ENCODE measurements at regions not wholly inside any gene's neighbourhood (a gene's known extent, or its start where the extent isn't known, plus 50 kb on each side); places are given as distances from the start of the nearest gene placed in this dataset.

DNA sequence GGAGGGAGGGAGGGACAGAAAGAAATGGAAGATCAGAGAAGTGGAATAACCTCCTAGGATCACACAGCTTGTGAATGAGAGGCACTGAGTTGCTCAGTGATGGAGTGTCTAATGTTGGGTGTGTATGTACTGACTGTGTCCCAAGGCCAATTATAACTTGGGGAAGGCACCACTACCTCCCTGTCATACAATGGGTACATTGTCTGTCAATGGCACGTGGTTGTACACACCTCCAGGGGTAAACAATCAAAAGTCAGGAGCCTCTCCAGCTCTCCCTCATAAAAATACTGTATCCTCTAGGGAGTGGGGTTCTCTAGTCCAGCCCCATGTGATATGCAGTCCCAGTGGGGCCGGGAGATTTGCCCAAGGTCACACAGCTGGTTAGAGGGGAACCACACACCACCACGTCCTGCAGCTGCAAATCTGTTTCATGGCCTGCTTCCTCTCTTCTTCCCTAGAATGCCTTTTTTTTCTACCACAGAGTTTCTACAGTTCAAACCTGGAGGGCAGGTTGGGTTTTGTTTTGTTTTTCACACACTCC lies 112.5 kb downstream of the SNX5 start (continued):
- TF ChIP-seq, protein P1, sequence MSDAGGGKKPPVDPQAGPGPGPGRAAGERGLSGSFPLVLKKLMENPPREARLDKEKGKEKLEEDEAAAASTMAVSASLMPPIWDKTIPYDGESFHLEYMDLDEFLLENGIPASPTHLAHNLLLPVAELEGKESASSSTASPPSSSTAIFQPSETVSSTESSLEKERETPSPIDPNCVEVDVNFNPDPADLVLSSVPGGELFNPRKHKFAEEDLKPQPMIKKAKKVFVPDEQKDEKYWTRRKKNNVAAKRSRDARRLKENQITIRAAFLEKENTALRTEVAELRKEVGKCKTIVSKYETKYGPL (CRISPR knock-in tag; IDR thresholded peaks at IDR 0.05): no peak
- TF ChIP-seq, protein P2, sequence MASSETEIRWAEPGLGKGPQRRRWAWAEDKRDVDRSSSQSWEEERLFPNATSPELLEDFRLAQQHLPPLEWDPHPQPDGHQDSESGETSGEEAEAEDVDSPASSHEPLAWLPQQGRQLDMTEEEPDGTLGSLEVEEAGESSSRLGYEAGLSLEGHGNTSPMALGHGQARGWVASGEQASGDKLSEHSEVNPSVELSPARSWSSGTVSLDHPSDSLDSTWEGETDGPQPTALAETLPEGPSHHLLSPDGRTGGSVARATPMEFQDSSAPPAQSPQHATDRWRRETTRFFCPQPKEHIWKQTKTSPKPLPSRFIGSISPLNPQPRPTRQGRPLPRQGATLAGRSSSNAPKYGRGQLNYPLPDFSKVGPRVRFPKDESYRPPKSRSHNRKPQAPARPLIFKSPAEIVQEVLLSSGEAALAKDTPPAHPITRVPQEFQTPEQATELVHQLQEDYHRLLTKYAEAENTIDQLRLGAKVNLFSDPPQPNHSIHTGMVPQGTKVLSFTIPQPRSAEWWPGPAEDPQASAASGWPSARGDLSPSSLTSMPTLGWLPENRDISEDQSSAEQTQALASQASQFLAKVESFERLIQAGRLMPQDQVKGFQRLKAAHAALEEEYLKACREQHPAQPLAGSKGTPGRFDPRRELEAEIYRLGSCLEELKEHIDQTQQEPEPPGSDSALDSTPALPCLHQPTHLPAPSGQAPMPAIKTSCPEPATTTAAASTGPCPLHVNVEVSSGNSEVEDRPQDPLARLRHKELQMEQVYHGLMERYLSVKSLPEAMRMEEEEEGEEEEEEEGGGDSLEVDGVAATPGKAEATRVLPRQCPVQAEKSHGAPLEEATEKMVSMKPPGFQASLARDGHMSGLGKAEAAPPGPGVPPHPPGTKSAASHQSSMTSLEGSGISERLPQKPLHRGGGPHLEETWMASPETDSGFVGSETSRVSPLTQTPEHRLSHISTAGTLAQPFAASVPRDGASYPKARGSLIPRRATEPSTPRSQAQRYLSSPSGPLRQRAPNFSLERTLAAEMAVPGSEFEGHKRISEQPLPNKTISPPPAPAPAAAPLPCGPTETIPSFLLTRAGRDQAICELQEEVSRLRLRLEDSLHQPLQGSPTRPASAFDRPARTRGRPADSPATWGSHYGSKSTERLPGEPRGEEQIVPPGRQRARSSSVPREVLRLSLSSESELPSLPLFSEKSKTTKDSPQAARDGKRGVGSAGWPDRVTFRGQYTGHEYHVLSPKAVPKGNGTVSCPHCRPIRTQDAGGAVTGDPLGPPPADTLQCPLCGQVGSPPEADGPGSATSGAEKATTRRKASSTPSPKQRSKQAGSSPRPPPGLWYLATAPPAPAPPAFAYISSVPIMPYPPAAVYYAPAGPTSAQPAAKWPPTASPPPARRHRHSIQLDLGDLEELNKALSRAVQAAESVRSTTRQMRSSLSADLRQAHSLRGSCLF (CRISPR knock-in tag; IDR thresholded peaks at IDR 0.05; ENCODE audit: borderline replicate concordance): no peak
- TF ChIP-seq, protein P3, sequence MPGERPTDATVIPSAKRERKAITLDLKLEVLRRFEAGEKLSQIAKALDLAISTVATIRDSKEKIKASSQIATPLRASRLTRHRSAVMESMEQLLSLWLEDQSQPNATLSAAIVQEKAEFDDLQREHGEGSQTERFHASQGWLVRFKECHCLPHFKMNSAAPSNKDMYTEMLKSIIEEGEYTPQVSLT (CRISPR knock-in tag; IDR thresholded peaks at IDR 0.05; ENCODE audit: borderline replicate concordance, low read depth): no peak
- TF ChIP-seq ZNF879 (CRISPR knock-in tag; IDR thresholded peaks at IDR 0.05) (no peak), ISX (CRISPR knock-in tag; conservative IDR thresholded peaks at IDR 0.05) (no peak), GZF1 (CRISPR knock-in tag; IDR thresholded peaks at IDR 0.05) (0 out of 2 replicates have a peak, but pooled peaks have one; percentile 41), CENPT (CRISPR knock-in tag; IDR thresholded peaks at IDR 0.05; ENCODE audit: low read depth) (no peak), KLF16 (CRISPR knock-in tag; IDR thresholded peaks at IDR 0.05) (peak in 1 of 2 experiments; percentile 80; a peak in 1 of 4 replicates), POLR2AphosphoS5 (IDR thresholded peaks at IDR 0.05; ENCODE audit: low read depth, low read length) (peak; percentile 40; the same call in 1 of the 2 replicates), ZNF34 (CRISPR knock-in tag; IDR thresholded peaks at IDR 0.05; ENCODE audit: borderline replicate concordance) (no peak), MED13 (CRISPR knock-in tag; IDR thresholded peaks at IDR 0.05) (peak; percentile 83; the same call in 1 of the 2 replicates), SRY (CRISPR knock-in tag; IDR thresholded peaks at IDR 0.05) (no peak), ZNF616 (CRISPR knock-in tag; IDR thresholded peaks at IDR 0.05; ENCODE audit: low read depth) (peak; percentile 21; the same call in 1 of the 2 replicates)
- TF ChIP-seq, protein P4, sequence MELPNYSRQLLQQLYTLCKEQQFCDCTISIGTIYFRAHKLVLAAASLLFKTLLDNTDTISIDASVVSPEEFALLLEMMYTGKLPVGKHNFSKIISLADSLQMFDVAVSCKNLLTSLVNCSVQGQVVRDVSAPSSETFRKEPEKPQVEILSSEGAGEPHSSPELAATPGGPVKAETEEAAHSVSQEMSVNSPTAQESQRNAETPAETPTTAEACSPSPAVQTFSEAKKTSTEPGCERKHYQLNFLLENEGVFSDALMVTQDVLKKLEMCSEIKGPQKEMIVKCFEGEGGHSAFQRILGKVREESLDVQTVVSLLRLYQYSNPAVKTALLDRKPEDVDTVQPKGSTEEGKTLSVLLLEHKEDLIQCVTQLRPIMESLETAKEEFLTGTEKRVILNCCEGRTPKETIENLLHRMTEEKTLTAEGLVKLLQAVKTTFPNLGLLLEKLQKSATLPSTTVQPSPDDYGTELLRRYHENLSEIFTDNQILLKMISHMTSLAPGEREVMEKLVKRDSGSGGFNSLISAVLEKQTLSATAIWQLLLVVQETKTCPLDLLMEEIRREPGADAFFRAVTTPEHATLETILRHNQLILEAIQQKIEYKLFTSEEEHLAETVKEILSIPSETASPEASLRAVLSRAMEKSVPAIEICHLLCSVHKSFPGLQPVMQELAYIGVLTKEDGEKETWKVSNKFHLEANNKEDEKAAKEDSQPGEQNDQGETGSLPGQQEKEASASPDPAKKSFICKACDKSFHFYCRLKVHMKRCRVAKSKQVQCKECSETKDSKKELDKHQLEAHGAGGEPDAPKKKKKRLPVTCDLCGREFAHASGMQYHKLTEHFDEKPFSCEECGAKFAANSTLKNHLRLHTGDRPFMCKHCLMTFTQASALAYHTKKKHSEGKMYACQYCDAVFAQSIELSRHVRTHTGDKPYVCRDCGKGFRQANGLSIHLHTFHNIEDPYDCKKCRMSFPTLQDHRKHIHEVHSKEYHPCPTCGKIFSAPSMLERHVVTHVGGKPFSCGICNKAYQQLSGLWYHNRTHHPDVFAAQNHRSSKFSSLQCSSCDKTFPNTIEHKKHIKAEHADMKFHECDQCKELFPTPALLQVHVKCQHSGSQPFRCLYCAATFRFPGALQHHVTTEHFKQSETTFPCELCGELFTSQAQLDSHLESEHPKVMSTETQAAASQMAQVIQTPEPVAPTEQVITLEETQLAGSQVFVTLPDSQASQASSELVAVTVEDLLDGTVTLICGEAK (IDR thresholded peaks at IDR 0.05): no peak
- TF ChIP-seq, protein P4 (CRISPR knock-in tag; IDR thresholded peaks at IDR 0.05): no peak

All from HepG2 (cell line).